ENCODE measurements at regions not wholly inside any gene's neighbourhood (a gene's known extent, or its start where the extent isn't known, plus 50 kb on each side); places are given as distances from the start of the nearest gene placed in this dataset.
A peak's percentile ranks its signal among the peaks of the same experiment; 100 is the strongest.

DNA sequence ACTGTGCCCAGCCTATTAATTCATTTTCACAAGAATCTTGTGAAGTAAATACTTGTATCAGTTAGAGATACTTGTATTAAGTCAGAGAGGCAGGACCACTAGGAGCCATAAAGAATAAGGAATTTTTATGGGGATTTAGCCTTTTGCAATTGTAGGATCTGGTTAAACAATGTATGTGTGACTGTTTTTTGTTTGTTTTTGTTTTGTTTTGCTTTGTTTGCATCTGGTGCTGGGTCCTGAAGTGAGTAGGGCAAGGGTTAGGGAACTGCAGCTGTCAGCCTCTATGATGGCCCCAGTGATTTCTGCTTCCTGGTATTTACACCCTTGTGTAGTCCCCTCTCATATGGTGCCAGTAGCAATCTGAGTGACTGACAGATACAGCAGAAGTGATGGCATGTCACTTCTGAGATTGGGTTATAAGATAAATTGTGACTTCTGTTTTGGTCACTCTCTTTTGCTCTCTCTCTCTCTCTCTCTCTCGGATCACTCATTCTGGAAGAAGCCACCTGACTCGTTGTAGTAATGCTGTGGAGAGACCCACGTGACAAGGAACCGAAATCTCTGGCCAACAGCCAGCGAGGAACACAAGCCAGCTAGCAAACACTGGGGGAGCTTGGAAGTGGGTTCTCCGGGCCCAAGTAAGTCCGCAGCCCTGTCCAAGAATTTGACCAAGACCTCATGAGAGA lies 96.2 kb upstream of the MARK1 start:
- no peaks in the 10 kb centered on the region for H3K4me1 ChIP-seq
- no peak overlapping the region for H3K4me3 ChIP-seq
- WGBS, 2 donors: 54 to 59% methylated on average over 7 of the region's 7 CpGs
- ATAC-seq (no peak), FAIRE-seq (no peak), DNase-seq (no peak)
- intact Hi-C loops (cut with DNase I): no loop called here
- TF ChIP-seq, protein P1, sequence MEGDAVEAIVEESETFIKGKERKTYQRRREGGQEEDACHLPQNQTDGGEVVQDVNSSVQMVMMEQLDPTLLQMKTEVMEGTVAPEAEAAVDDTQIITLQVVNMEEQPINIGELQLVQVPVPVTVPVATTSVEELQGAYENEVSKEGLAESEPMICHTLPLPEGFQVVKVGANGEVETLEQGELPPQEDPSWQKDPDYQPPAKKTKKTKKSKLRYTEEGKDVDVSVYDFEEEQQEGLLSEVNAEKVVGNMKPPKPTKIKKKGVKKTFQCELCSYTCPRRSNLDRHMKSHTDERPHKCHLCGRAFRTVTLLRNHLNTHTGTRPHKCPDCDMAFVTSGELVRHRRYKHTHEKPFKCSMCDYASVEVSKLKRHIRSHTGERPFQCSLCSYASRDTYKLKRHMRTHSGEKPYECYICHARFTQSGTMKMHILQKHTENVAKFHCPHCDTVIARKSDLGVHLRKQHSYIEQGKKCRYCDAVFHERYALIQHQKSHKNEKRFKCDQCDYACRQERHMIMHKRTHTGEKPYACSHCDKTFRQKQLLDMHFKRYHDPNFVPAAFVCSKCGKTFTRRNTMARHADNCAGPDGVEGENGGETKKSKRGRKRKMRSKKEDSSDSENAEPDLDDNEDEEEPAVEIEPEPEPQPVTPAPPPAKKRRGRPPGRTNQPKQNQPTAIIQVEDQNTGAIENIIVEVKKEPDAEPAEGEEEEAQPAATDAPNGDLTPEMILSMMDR (IDR thresholded peaks at IDR 0.05): no peak
- no peaks in the 10 kb centered on the region for H3K9me3 ChIP-seq
- H3K27ac ChIP-seq: no peak overlapping the region
- no peaks in the 10 kb centered on the region for H3K36me3 ChIP-seq
- H3K27me3 ChIP-seq: no peaks in the 10 kb centered on the region

DNA sequence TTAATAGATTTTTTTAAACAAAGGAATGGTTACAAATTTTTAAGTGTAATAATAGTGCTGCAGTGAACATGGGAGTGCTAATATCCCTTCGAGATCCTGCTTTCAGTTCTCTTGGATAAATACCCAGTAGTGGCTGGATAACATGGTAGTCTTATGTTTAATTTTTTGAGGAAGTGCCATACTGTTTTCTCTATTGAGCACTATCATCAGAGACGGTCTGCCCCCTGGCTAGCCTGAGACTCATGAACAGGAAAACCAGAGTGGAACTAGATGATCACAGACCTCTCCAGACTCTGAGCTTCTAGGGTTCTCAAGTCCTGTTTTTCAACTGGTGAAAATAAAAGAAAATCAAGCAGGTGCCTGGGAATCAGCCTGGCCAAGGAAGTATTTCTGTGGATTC lies 97.3 kb upstream of the MARK1 start:
- intact Hi-C loops (cut with DNase I): no loop called here
- no peak for DNase-seq
- Histone ChIP-seq H3K27ac (no peak overlapping the region), H3K4me1 (no peaks in the 10 kb centered on the region), H3K4me3 (no peak overlapping the region), H3K9me3 (no peaks in the 10 kb centered on the region), H3K36me3 (no peaks in the 10 kb centered on the region), H3K27me3 (no peaks in the 10 kb centered on the region)
- no peak for FAIRE-seq
- TF ChIP-seq, protein P1 (IDR thresholded peaks at IDR 0.05): no peak
- no peak for ATAC-seq
- WGBS, 2 donors: 34 to 39% methylated on average over 2 of the region's 2 CpGs

DNA sequence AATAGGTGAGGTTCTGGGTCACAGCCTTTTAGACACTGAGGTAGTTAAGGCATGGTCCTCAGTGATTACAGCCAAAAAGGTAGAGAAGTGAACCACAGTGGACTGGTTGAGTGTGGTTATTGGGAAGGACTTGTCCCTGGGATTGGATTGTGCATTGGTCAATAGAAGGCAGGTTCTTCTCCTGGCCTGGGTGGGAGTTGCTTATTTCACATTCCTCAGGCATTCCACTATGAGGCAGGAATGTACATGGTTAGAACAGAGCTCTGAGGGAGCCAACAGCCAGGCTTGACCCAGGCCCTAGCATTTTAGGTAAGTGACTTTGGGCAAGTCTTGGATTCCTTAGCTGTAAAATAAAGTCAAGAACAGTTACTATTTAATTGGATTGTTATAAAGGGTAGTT lies 97.9 kb upstream of the MARK1 start:
- Histone ChIP-seq H3K4me1 (no peaks in the 10 kb centered on the region), H3K27me3 (no peaks in the 10 kb centered on the region), H3K36me3 (no peaks in the 10 kb centered on the region), H3K9me3 (no peaks in the 10 kb centered on the region), H3K4me3 (no peak overlapping the region), H3K27ac (no peak overlapping the region)
- ATAC-seq: no peak
- intact Hi-C loops (cut with DNase I): no loop called here
- TF ChIP-seq, protein P1 (IDR thresholded peaks at IDR 0.05): no peak
- no peak for DNase-seq
- FAIRE-seq: no peak

DNA sequence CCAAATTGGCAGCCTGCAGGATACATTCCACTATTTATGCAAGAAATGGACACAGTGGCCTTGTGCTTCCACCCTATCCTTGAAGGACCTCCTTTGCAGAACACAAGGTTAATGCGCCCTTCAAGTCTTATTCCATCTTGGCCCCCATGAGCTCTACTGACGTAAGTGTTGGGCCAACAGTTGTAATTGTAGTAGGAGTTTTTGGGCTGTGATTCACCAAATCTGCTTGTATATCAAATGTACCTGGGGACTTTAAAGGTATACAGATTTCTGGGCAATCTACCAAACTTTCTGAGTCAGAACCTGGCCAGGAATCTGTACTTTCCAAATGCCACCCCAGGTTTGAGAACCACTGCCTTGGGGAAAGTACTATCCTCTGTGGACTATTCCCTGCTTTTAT lies 100.9 kb upstream of the MARK1 start:
- 84 to 88% methylated on average over 2 of the region's 2 CpGs for WGBS, 2 donors
- Histone ChIP-seq H3K36me3 (no peaks in the 10 kb centered on the region), H3K27ac (no peak overlapping the region), H3K27me3 (no peaks in the 10 kb centered on the region), H3K9me3 (no peaks in the 10 kb centered on the region), H3K4me1 (no peaks in the 10 kb centered on the region), H3K4me3 (no peak overlapping the region)
- peak in 1 of 4 donors; percentile 23 for ATAC-seq
- intact Hi-C loops (cut with DNase I): no loop called here
- DNase-seq: no peak
- TF ChIP-seq, protein P1 (IDR thresholded peaks at IDR 0.05): no peak
- no peak for FAIRE-seq

DNA sequence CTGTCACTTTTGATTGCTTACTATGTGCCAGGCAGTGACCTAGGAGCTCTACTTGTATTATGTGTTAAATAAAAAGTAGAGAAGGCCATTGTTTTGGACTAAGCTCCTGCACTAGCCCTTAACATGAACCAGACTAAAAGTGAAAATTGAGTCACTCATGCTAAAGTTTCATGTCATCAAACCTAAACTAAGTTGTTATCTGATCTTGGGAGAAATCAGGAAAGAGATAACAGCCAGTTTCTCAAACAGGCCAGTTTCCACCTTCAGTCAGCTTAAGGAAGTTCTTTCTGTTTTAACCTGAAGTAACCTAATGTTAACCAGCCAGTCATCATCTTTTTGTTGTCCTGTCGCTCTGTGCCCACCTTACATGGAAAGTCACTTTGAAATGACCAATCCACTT lies 102.1 kb upstream of the MARK1 start:
- no peaks in the 10 kb centered on the region for H3K36me3 ChIP-seq
- no peak for ATAC-seq
- no peak for DNase-seq
- H3K27me3 ChIP-seq: no peaks in the 10 kb centered on the region
- no peaks in the 10 kb centered on the region for H3K4me1 ChIP-seq
- no peak overlapping the region for H3K27ac ChIP-seq
- WGBS, 2 donors: 79 to 80% methylated on average over 1 of the region's 1 CpG
- FAIRE-seq: no peak
- TF ChIP-seq, protein P1 (IDR thresholded peaks at IDR 0.05): no peak
- no peaks in the 10 kb centered on the region for H3K9me3 ChIP-seq
- intact Hi-C loops (cut with DNase I): no loop called here
- H3K4me3 ChIP-seq: no peak overlapping the region
